Suppressor macrophage treated with lipopolysaccharide for 1 hour (primary cell): ENCODE measurements at regions not wholly inside any gene's neighbourhood (a gene's known extent, or its start where the extent isn't known, plus 50 kb on each side); places are given as distances from the start of the nearest gene placed in this dataset.

Experiments
- DNase-seq, 3 donors: peaks; one replicate each; pipeline ENCODE4 v3.0.0-alpha.2; 2020 to 2022

DNA sequence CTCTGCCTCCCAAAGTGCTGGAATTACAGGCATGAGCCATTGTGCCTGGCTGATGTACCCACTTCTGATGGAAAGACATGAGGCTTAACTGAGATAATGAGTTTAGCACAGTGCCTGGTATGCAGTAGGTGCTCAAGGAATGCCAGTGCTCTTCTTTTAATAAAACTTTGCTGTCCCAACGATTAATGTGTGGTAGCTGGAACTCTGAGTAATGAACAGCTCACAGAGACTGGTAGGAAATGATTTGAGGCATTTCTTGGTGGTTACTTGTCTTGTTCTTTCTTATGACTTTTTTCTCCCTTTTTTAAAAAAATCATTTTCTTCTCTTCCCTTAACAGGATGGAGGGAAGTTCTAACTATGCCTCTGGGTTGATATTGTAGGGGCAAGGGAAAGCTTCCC is 235.7 kb upstream of the PWP1 start:
- DNase-seq, result no peak

GRCh38 chr12:107450541-107450940 is 235.1 kb upstream of the PWP1 start:
- DNase-seq, result no peak

- no peak for DNase-seq
These were observed 234.4 kb upstream of the PWP1 start for GRCh38 chr12:107451246-107451645.

DNA sequence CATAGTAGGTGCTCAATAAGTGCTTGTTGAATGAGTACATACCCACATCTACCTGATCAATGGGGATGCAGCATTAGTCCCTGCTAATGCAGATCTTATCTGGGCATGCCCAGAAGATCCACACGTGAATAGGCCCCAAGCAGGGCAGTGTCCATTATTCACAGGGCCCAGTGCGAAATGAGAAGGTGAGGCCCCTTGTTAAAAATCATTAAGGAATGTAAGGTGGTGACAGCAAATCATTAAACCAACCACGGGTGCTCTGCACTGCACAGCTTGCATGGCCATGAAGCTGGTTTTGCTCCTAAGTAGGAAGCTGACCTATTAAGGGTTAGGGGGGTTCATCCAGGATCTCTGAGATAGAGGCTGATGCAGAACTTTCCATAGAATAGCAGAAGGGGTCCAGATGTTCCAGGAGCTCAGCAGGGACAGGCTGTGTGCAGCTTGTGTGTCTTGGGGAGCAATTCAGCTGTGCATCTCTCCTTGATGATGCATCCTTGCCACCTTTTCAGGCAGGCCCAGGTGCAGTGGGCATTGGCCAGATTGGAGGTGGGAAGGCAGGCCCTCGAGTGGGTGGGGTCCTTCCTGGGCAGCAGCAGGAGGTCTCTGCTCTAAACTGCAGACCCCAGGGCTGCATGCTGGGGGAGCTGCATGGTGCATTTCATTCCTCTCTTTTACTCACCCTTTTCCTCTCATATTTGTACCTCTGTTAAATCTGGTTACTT is 231.3 kb upstream of the PWP1 start:
- no peak for DNase-seq

DNA sequence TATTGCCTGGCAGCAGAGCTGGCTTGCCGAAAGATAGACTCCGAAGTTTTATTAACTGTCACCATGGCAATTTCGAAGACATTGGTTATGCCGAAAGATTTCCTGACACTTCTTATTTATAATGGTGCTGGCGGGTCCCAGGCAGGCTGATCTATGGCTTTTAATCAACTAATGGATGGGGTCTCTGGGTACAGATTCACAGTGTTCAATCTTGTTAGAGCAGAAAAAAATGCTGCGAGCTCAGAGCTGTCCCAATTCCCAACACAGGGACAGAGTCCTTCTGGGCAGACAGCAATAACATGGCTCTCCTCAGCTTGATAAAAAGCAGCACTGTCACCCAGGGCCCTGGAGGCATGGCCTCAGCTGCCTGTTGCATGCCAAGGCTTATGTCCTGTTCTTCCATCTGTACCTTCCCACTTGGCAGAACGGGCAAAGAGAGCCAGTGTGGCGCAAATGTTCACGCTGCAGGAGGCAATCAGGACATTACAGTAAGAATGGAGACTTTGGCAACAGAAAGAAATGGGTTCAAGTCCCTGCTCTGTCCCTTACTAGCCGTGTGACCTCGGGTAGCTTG is 228.2 kb upstream of the PWP1 start:
- DNase-seq, result no peak

DNA sequence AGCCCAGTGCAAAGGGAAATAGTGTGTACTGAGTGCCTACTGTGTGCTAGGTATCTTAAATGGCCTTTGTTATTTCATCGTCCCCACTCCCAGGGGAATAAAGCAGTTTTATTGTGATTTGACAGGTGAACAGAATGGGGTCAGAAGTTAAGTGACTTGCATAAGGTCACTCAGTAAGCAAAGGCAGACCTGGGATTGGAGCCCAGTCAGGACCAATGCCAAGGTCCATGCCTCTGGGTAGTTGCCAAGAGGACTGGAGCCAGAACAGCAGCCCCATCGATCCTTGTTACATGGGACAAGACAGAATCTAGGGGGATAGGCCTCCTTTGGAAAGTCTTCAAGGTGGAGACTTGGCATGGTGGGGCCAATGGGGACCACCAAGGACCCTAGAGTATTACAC is 227.4 kb upstream of the PWP1 start:
- DNase-seq, result no peak

GRCh38 chr12:107458990-107459389 is 226.6 kb upstream of the PWP1 start:
- DNase-seq, result no peak

DNA sequence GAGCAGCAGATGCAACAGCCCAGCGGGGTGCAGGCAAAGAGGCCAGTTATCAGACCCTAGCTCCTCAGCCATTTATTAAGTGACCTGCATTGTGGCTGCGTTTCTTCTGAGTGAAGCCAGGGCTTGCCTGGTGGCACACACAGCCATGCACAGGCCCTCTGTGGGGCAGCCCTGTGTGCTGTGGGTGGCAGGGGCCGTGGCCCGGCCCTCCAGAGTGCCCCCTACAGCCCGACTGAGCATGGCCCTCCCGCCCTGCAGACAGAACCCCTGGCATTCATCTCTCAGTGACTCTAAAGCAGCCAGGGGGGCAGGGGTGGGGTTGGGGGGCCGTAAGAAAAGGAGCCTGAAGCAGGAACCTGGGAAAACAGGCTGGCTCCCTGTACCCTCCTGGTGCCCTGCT is 226.0 kb upstream of the PWP1 start:
- no peak for DNase-seq

DNA sequence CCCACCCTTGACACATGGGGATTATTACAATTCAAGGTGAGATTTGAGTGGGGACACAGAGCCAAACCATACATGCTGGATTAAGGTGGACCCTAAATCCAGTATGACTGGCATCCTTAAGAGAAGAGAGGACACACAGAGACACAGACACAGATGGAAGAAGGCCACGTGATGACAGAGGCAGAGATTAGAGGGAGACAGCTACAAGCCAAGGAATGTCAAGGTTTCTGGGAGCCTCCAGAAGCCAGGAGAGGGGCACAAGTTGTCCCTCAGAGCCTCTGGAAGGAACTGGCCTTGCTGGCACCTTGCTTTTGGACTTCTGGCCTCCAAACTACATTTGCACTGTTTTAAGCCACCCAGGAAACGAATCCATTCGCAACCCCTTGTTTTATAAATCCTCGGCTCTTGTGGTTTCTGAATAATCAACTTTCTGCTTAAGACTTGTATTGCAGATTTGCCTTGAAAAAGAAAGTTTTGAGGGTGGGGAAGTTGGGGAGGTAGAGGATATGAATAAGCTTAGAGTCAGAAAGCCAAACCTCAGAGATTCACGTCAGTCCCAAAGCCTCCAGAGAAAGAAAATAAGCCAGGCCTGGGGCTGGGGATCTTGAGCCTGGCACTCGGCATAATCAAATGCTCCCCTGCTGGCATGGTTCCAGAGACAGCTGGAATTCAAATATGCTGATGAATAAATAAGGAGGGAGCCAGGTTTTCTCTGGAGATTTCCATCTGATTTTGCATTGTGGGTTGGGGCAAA is 224.2 kb upstream of the PWP1 start:
- DNase-seq, result peak; percentile 64 to 65 (median 64)

DNA sequence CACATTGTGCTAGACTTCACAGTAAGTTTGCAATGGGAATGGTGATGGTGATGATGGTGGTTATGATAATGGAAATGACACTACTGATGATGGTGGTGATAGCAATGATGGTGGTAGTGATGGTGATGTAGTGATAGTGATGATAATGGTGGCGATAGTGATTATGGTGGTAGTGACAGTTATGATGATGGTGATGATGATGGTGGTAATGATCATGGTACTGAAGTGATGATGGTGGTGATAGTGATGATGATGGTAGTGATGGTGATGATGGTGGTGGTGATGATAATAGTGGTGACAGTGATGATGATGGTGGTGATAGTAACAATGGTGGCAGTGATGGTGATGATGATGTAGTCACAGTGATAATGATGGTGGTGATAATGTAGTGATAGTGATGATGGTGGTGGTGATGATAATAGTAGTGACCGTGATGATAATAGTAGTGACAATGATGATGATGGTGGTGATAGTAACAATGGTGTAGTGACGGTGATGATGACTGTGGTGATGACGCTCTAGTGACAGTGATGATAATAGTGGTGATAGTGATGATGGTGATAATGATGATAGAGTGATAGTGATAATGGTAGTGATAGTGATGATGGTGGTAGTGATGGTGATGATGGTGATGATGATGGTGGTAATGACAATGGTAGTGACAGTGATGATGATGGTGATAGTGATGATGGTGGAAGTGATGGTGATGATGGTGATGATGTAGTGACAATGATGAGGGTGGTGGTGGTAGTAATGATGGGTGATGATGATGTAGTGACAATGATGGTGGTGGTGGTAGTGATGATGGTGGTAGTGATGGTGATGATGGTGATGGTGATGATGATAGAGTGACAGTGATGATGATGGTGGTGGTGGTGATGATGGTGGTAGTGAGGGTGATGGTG is 222.9 kb upstream of the PWP1 start:
- no peak for DNase-seq

DNA sequence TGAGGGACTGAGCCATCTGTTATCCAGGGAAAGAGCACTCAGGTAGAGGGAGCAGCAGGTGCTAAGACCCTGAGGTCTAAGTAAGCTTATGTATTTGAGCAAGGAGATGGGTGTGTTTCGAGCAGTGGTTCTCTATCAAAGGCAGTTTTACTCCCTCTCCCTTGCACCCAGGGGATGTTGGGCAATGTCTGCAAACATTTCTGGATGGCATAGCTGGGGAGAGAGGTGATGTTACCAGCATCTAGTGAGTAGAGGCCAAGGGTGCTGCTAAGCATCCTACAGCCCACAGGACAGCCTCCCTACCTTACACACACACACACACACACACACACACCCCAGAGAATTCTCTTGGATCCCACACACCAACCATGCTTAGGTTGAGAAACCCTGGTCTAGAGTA is 221.0 kb upstream of the PWP1 start:
- DNase-seq, result no peak

- no peak for DNase-seq
These were observed 220.0 kb upstream of the PWP1 start for GRCh38 chr12:107465625-107466024.

GRCh38 chr12:107467716-107468115 is 217.9 kb upstream of the PWP1 start:
- no peak for DNase-seq

DNA sequence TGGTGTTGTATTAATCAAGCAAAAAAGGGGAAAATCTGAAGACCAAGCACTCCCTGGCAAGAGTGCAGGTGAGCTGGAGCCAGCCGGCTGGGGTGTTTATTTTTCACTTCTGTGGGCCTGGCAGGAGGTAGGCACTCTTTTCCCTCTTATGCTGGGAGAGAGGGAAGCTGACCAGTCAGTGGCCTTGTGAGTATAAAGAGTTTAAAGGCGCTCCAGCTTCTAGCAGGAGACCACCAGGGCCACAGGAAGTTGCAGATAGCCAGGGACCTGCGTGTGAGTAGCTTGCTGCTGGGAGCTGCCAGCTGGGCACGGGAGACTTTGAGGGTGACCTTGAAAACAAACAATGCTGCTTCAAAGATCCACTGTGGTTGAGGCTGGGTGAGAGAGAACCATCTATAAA is 217.4 kb upstream of the PWP1 start:
- no peak for DNase-seq

DNA sequence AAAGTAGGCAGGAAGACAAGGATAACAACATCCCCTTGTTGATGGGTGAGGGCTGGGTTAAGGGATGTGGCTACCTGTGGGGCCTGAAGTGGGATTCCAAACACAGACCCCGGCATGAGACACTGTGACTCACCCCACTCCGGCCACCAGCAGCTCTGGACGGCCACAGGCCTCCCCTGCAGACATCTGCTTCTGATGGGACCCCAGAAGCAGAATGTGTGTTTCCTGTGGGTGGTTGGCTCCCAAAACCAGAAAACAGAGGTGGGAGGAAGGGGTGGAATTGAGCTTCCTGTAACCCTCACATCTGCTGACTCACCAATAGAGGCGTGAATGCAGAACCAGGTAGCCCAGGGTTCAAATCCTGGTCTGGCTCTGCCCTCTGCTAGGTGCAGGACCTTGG is 216.6 kb upstream of the PWP1 start:
- no peak for DNase-seq

GRCh38 chr12:107470645-107471044 is 215.0 kb upstream of the PWP1 start:
- no peak for DNase-seq

GRCh38 chr12:107472308-107472707 is 213.3 kb upstream of the PWP1 start:
- DNase-seq, result no peak

GRCh38 chr12:107474099-107474498 is 211.5 kb upstream of the PWP1 start:
- no peak for DNase-seq

GRCh38 chr12:107474639-107475539 is 210.7 kb upstream of the PWP1 start:
- DNase-seq, result no peak

- DNase-seq, result no peak
These were observed 209.7 kb upstream of the PWP1 start for GRCh38 chr12:107475900-107476299.

- DNase-seq, result no peak
These were observed 208.6 kb upstream of the PWP1 start for GRCh38 chr12:107477018-107477417.
